Astrocyte (in vitro differentiated cells and primary cell): ENCODE measurements at regions not wholly inside any gene's neighbourhood (a gene's known extent, or its start where the extent isn't known, plus 50 kb on each side); places are given as distances from the start of the nearest gene placed in this dataset.

ENCODE experiments used
- DNase-seq: peaks from one replicate; pipeline ENCODE4 v3.0.0-alpha.2; 2010; ENCODE audit warnings: low read depth
- FAIRE-seq: peaks from 2 replicates; lab custom pipeline; 2011; peaks lifted over from hg19 to GRCh38; lab: Jason Lieb, UNC
- H2AFZ ChIP-seq: 2 replicates; pipeline ENCODE4 v1.6.0; 2012; ENCODE audit warnings: low read depth, low read length, inconsistent platforms
- H3K27ac ChIP-seq: 2 replicates; pipeline ENCODE4 v1.5.1; 2011; ENCODE audit warnings: low read depth, low read length, inconsistent platforms
- H3K27me3 ChIP-seq: 2 replicates; pipeline ENCODE4 v1.6.0; 2011; ENCODE audit warnings: low read length, inconsistent platforms; ENCODE audit not compliant: insufficient read depth
- H3K36me3 ChIP-seq: 2 replicates; pipeline ENCODE4 v1.5.1; 2011; ENCODE audit warnings: low read length, inconsistent platforms; ENCODE audit not compliant: insufficient read depth
- H3K4me1 ChIP-seq: 2 replicates; pipeline ENCODE4 v1.5.1; 2011; ENCODE audit warnings: low read length, inconsistent platforms; ENCODE audit not compliant: insufficient read depth
- H3K4me2 ChIP-seq: 2 replicates; pipeline ENCODE4 v1.6.0; 2012; ENCODE audit warnings: low read length, inconsistent platforms
- H3K4me3 ChIP-seq: 2 replicates; pipeline ENCODE4 v1.5.1; 2011; ENCODE audit warnings: low read depth, mild to moderate bottlenecking, low read length, inconsistent platforms; ENCODE audit not compliant: insufficient read depth
- H3K79me2 ChIP-seq: 2 replicates; pipeline ENCODE4 v1.6.0; 2012; ENCODE audit warnings: mild to moderate bottlenecking, low read length, inconsistent platforms; ENCODE audit not compliant: insufficient read depth
- H3K9ac ChIP-seq: 2 replicates; pipeline ENCODE4 v1.6.0; 2012; ENCODE audit warnings: mild to moderate bottlenecking, low read length, inconsistent platforms
- H3K9me3 ChIP-seq: 2 replicates; pipeline ENCODE4 v1.5.1; 2012; ENCODE audit warnings: low read depth, mild to moderate bottlenecking, low read length, inconsistent platforms; ENCODE audit not compliant: insufficient read depth
- H4K20me1 ChIP-seq: 2 replicates; pipeline ENCODE4 v1.6.0; 2012; ENCODE audit warnings: low read length, inconsistent platforms; ENCODE audit not compliant: insufficient read depth
- H3K27ac Mint-ChIP-seq: one replicate; pipeline ENCODE4 v1.8.0; 2021; ENCODE audit warnings: mild to moderate bottlenecking, mixed read lengths; ENCODE audit not compliant: unreplicated experiment
- H3K27me3 Mint-ChIP-seq: one replicate; pipeline ENCODE4 v1.8.0; 2021; ENCODE audit warnings: low read depth, mixed read lengths; ENCODE audit not compliant: unreplicated experiment
- H3K36me3 Mint-ChIP-seq: one replicate; pipeline ENCODE4 v1.8.0; 2021; ENCODE audit warnings: low read depth, mixed read lengths; ENCODE audit not compliant: unreplicated experiment
- H3K4me1 Mint-ChIP-seq: one replicate; pipeline ENCODE4 v1.8.0; 2021; ENCODE audit warnings: low read depth, mixed read lengths; ENCODE audit not compliant: unreplicated experiment
- H3K4me3 Mint-ChIP-seq: one replicate; pipeline ENCODE4 v1.8.0; 2021; ENCODE audit warnings: mild to moderate bottlenecking, moderate library complexity, mixed read lengths; ENCODE audit not compliant: unreplicated experiment
- H3K9me3 Mint-ChIP-seq: one replicate; pipeline ENCODE4 v1.8.0; 2021; ENCODE audit warnings: mild to moderate bottlenecking, mixed read lengths; ENCODE audit not compliant: unreplicated experiment
- CTCF ChIP-seq: IDR thresholded peaks from 2 replicates; pipeline ENCODE4 v1.5.1; 2011; ENCODE audit warnings: low read depth, mild to moderate bottlenecking, inconsistent platforms, low read length, moderate library complexity; ENCODE audit not compliant: insufficient read depth
- EZH2 ChIP-seq: IDR thresholded peaks from 2 replicates; pipeline ENCODE4 v1.6.1; 2012; ENCODE audit warnings: mild to moderate bottlenecking, low read length, inconsistent platforms; ENCODE audit not compliant: insufficient read depth

DNA sequence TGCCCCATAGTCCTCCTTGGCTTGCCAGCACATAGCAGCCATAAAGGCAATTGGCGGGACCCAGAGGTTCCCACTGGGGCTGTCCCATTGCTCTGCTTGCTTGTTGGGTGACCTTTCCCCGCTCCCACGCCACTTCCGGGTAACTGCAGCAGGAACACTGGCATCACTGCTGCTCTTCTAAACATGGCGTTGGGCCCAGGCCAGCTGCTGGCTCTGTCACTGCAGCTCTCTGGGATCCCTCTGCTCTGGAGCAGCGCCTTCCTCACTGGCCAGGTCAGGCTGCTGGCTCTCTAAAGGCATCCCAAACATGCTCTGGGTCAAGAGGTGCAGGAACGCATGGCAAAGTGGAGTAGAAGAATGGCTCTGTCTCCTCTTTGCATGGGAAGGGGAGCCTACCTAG is 92.9 kb downstream of the DRD1 start:
- Mint-ChIP-seq H3K4me1 (peaks cover 2% of the 10 kb centered on the region), H3K4me3 (no peak overlapping the region), H3K36me3 (no peaks in the 10 kb centered on the region), H3K27ac (no peak overlapping the region), H3K9me3 (no peaks in the 10 kb centered on the region), H3K27me3 (peaks cover 40% of the 10 kb centered on the region)
- Histone ChIP-seq H3K27ac (no peak overlapping the region), H3K9me3 (no peaks in the 10 kb centered on the region), H4K20me1 (no peaks in the 10 kb centered on the region), H3K27me3 (no peaks in the 10 kb centered on the region), H3K79me2 (no peaks in the 10 kb centered on the region), H3K4me1 (peaks cover 7% of the 10 kb centered on the region), H3K36me3 (no peaks in the 10 kb centered on the region), H3K4me3 (no peak overlapping the region), H2AFZ (no peak overlapping the region), H3K4me2 (no peak overlapping the region), H3K9ac (no peak overlapping the region)
- TF ChIP-seq CTCF (no peak), EZH2 (no peak)
- no peak for DNase-seq
- no peak for FAIRE-seq

- TF ChIP-seq CTCF: no peak
- no peak for TF ChIP-seq EZH2
- Histone ChIP-seq H3K9me3 (no peaks in the 10 kb centered on the region), H3K4me3 (no peak overlapping the region), H3K27ac (no peak overlapping the region), H3K36me3 (no peaks in the 10 kb centered on the region), H2AFZ (no peak overlapping the region), H4K20me1 (no peaks in the 10 kb centered on the region), H3K79me2 (no peaks in the 10 kb centered on the region), H3K4me1 (peaks cover 24% of the 10 kb centered on the region), H3K4me2 (peak overlapping the region; percentile 63), H3K9ac (no peak overlapping the region), H3K27me3 (no peaks in the 10 kb centered on the region)
- peaks cover 39% of the 10 kb centered on the region for H3K27me3 Mint-ChIP-seq
- no peaks in the 10 kb centered on the region for H3K36me3 Mint-ChIP-seq
- H3K4me3 Mint-ChIP-seq: no peak overlapping the region
- FAIRE-seq (no peak), DNase-seq (no peak)
- H3K4me1 Mint-ChIP-seq: peaks cover 6% of the 10 kb centered on the region
- no peaks in the 10 kb centered on the region for H3K9me3 Mint-ChIP-seq
- no peak overlapping the region for H3K27ac Mint-ChIP-seq
These were observed 96.1 kb downstream of the DRD1 start for GRCh38 chr5:175347931-175348330.

DNA sequence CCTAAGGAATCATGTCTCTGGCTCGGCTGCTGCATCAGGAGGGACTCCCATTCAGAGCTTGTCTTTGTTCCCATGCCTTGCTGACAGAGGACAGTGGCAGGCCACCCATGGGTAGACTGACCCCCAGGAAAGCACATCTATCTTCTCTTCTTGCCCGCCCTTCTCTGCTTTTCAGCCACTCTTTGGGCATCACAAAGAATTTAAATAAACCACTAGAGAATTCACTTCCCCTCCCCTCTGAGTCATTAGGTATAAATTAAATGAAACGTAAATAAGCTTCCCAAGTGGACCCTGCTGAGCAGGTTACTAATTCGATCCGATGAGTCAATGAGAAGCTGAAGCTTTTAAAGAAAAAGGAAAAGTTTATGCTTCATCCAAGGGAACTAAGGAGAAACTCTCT is 97.0 kb downstream of the DRD1 start:
- H3K27ac Mint-ChIP-seq: no peak overlapping the region
- FAIRE-seq: no peak

More for the DNA sequence above, 97.0 kb downstream of the DRD1 start:
- no peaks in the 10 kb centered on the region for H3K36me3 Mint-ChIP-seq
- Histone ChIP-seq H3K4me2 (peak overlapping the region; percentile 63), H3K36me3 (no peaks in the 10 kb centered on the region), H3K9ac (no peak overlapping the region), H3K4me3 (no peak overlapping the region), H3K79me2 (no peaks in the 10 kb centered on the region), H3K27me3 (no peaks in the 10 kb centered on the region), H2AFZ (no peak overlapping the region), H3K4me1 (peaks cover 24% of the 10 kb centered on the region), H4K20me1 (no peaks in the 10 kb centered on the region), H3K9me3 (no peaks in the 10 kb centered on the region), H3K27ac (peak overlapping the region; percentile 59)
- H3K4me1 Mint-ChIP-seq: peaks cover 6% of the 10 kb centered on the region
- peaks cover 37% of the 10 kb centered on the region for H3K27me3 Mint-ChIP-seq
- no peaks in the 10 kb centered on the region for H3K9me3 Mint-ChIP-seq
- peak; percentile 81 for DNase-seq
- H3K4me3 Mint-ChIP-seq: no peak overlapping the region
- no peak for TF ChIP-seq EZH2
